ENCODE measurements at regions not wholly inside any gene's neighbourhood (a gene's known extent, or its start where the extent isn't known, plus 50 kb on each side); places are given as distances from the start of the nearest gene placed in this dataset.
"Not testable (repeated sequence)": the region's sequence is repeated elsewhere in the genome, so short reads cannot be mapped to it uniquely, and the experiment has no call there.

- Histone ChIP-seq H3K79me2 (ENCODE audit: low read length) (no peaks in the 10 kb centered on the region), H3F3A (ENCODE audit: insufficient read depth, low read length) (no peaks in the 10 kb centered on the region), H3K9me2 (replicated peaks; ENCODE audit: insufficient read depth, low read length) (no peaks in the 10 kb centered on the region), H3K36me3 (replicated peaks; ENCODE audit: insufficient read depth, low read length) (no peaks in the 10 kb centered on the region), H3K27ac (ENCODE audit: low read length) (no peak overlapping the region), H4K20me1 (ENCODE audit: insufficient read depth, low read length) (no peaks in the 10 kb centered on the region), H3K4me2 (ENCODE audit: low read depth, low read length) (no peak overlapping the region), H2AFZ (ENCODE audit: low read length) (no peak overlapping the region), H3K9me3 (replicated peaks; ENCODE audit: insufficient read depth, low read length) (no peaks in the 10 kb centered on the region), H3K27me3 (replicated peaks; ENCODE audit: insufficient read depth, low read length) (no peaks in the 10 kb centered on the region), H3K4me3 (ENCODE audit: low read length) (no peak overlapping the region), H3K4me1 (ENCODE audit: low read length) (no peaks in the 10 kb centered on the region), H3K9ac (ENCODE audit: low read length) (no peak overlapping the region)
- no peak for TF ChIP-seq EZH2phosphoT487 (IDR thresholded peaks at IDR 0.05; ENCODE audit: low read length)
- TF ChIP-seq EZH2 (optimal IDR thresholded peaks at IDR 0.05; ENCODE audit: low read depth, low read length) = no peak
- TF ChIP-seq CTCF (IDR thresholded peaks at IDR 0.05; ENCODE audit: low read length) = no peak
- DNase-seq = no peak
Measured at GRCh38 chr4:159414305-159414704, 311.4 kb downstream of the RAPGEF2 start.

- H3K4me2 ChIP-seq (ENCODE audit: low read depth, low read length) = no peak overlapping the region
- H4K20me1 ChIP-seq (ENCODE audit: insufficient read depth, low read length) = no peaks in the 10 kb centered on the region
- no peaks in the 10 kb centered on the region for H3K36me3 ChIP-seq (replicated peaks; ENCODE audit: insufficient read depth, low read length)
- H3K4me1 ChIP-seq (ENCODE audit: low read length) = no peaks in the 10 kb centered on the region
- H3K9ac ChIP-seq (ENCODE audit: low read length) = no peak overlapping the region
- no peaks in the 10 kb centered on the region for H3K79me2 ChIP-seq (ENCODE audit: low read length)
- no peaks in the 10 kb centered on the region for H3K27me3 ChIP-seq (replicated peaks; ENCODE audit: insufficient read depth, low read length)
- no peaks in the 10 kb centered on the region for H3F3A ChIP-seq (ENCODE audit: insufficient read depth, low read length)
- DNase-seq = no peak
- no peaks in the 10 kb centered on the region for H3K9me3 ChIP-seq (replicated peaks; ENCODE audit: insufficient read depth, low read length)
- H3K27ac ChIP-seq (ENCODE audit: low read length) = no peak overlapping the region
- H3K4me3 ChIP-seq (ENCODE audit: low read length) = no peak overlapping the region
- H3K9me2 ChIP-seq (replicated peaks; ENCODE audit: insufficient read depth, low read length) = no peaks in the 10 kb centered on the region
- H2AFZ ChIP-seq (ENCODE audit: low read length) = no peak overlapping the region
- no peak for TF ChIP-seq EZH2phosphoT487 (IDR thresholded peaks at IDR 0.05; ENCODE audit: low read length)
- no peak for TF ChIP-seq EZH2 (optimal IDR thresholded peaks at IDR 0.05; ENCODE audit: low read depth, low read length)
- no peak for TF ChIP-seq CTCF (IDR thresholded peaks at IDR 0.05; ENCODE audit: low read length)
Measured at GRCh38 chr4:159416073-159416472, 313.2 kb downstream of the RAPGEF2 start.

- no peaks in the 10 kb centered on the region for H4K20me1 ChIP-seq (ENCODE audit: insufficient read depth, low read length)
- no peak overlapping the region for H3K27ac ChIP-seq (ENCODE audit: low read length)
- no peak overlapping the region for H2AFZ ChIP-seq (ENCODE audit: low read length)
- H3F3A ChIP-seq (ENCODE audit: insufficient read depth, low read length) = no peaks in the 10 kb centered on the region
- H3K9ac ChIP-seq (ENCODE audit: low read length) = no peak overlapping the region
- no peaks in the 10 kb centered on the region for H3K79me2 ChIP-seq (ENCODE audit: low read length)
- H3K36me3 ChIP-seq (replicated peaks; ENCODE audit: insufficient read depth, low read length) = no peaks in the 10 kb centered on the region
- no peaks in the 10 kb centered on the region for H3K9me2 ChIP-seq (replicated peaks; ENCODE audit: insufficient read depth, low read length)
- no peaks in the 10 kb centered on the region for H3K4me1 ChIP-seq (ENCODE audit: low read length)
- no peaks in the 10 kb centered on the region for H3K27me3 ChIP-seq (replicated peaks; ENCODE audit: insufficient read depth, low read length)
- no peak overlapping the region for H3K4me3 ChIP-seq (ENCODE audit: low read length)
- no peaks in the 10 kb centered on the region for H3K9me3 ChIP-seq (replicated peaks; ENCODE audit: insufficient read depth, low read length)
- no peak overlapping the region for H3K4me2 ChIP-seq (ENCODE audit: low read depth, low read length)
- no peak for DNase-seq
- no peak for TF ChIP-seq EZH2 (optimal IDR thresholded peaks at IDR 0.05; ENCODE audit: low read depth, low read length)
Measured at GRCh38 chr4:159416996-159417395, 314.1 kb downstream of the RAPGEF2 start.

- H3K4me2 ChIP-seq (ENCODE audit: low read depth, low read length) = no peak overlapping the region
- TF ChIP-seq CTCF (IDR thresholded peaks at IDR 0.05; ENCODE audit: low read length) = no peak
- TF ChIP-seq EZH2phosphoT487 (IDR thresholded peaks at IDR 0.05; ENCODE audit: low read length) = no peak
- no peak for TF ChIP-seq EZH2 (optimal IDR thresholded peaks at IDR 0.05; ENCODE audit: low read depth, low read length)
- no peak overlapping the region for H3K27ac ChIP-seq (ENCODE audit: low read length)
- H3K79me2 ChIP-seq (ENCODE audit: low read length) = no peaks in the 10 kb centered on the region
- H3K9ac ChIP-seq (ENCODE audit: low read length) = no peak overlapping the region
- no peaks in the 10 kb centered on the region for H3F3A ChIP-seq (ENCODE audit: insufficient read depth, low read length)
- no peaks in the 10 kb centered on the region for H3K27me3 ChIP-seq (replicated peaks; ENCODE audit: insufficient read depth, low read length)
- H3K36me3 ChIP-seq (replicated peaks; ENCODE audit: insufficient read depth, low read length) = no peaks in the 10 kb centered on the region
- H3K9me2 ChIP-seq (replicated peaks; ENCODE audit: insufficient read depth, low read length) = no peaks in the 10 kb centered on the region
- no peak for DNase-seq
- no peaks in the 10 kb centered on the region for H3K9me3 ChIP-seq (replicated peaks; ENCODE audit: insufficient read depth, low read length)
- no peaks in the 10 kb centered on the region for H4K20me1 ChIP-seq (ENCODE audit: insufficient read depth, low read length)
- H3K4me3 ChIP-seq (ENCODE audit: low read length) = no peak overlapping the region
- no peaks in the 10 kb centered on the region for H3K4me1 ChIP-seq (ENCODE audit: low read length)
- H2AFZ ChIP-seq (ENCODE audit: low read length) = no peak overlapping the region
Measured at GRCh38 chr4:159420162-159421057, 317.5 kb downstream of the RAPGEF2 start.

- not testable (repeated sequence) for H3K4me1 ChIP-seq (ENCODE audit: low read length); H3K27ac ChIP-seq (ENCODE audit: low read length); H3K9ac ChIP-seq (ENCODE audit: low read length); H3K4me3 ChIP-seq (ENCODE audit: low read length); H3K9me3 ChIP-seq (replicated peaks; ENCODE audit: insufficient read depth, low read length); H3F3A ChIP-seq (ENCODE audit: insufficient read depth, low read length); H4K20me1 ChIP-seq (ENCODE audit: insufficient read depth, low read length); H3K4me2 ChIP-seq (ENCODE audit: low read depth, low read length); H3K9me2 ChIP-seq (replicated peaks; ENCODE audit: insufficient read depth, low read length); DNase-seq; H2AFZ ChIP-seq (ENCODE audit: low read length); H3K79me2 ChIP-seq (ENCODE audit: low read length); H3K36me3 ChIP-seq (replicated peaks; ENCODE audit: insufficient read depth, low read length); H3K27me3 ChIP-seq (replicated peaks; ENCODE audit: insufficient read depth, low read length)
Measured at GRCh38 chr4:159421058-159421419, 318.2 kb downstream of the RAPGEF2 start.

Data from MM.1S (cell line).